Dermis blood vessel endothelial cell (primary cell): ENCODE measurements at regions not wholly inside any gene's neighbourhood (a gene's known extent, or its start where the extent isn't known, plus 50 kb on each side); places are given as distances from the start of the nearest gene placed in this dataset.

Experiments
- DNase-seq: peaks from one replicate; pipeline ENCODE4 v3.0.0; 2010

GRCh38 chr10:65816536-65816935 is 1109.3 kb upstream of the LRRTM3 start:
- DNase-seq: no peak

DNA sequence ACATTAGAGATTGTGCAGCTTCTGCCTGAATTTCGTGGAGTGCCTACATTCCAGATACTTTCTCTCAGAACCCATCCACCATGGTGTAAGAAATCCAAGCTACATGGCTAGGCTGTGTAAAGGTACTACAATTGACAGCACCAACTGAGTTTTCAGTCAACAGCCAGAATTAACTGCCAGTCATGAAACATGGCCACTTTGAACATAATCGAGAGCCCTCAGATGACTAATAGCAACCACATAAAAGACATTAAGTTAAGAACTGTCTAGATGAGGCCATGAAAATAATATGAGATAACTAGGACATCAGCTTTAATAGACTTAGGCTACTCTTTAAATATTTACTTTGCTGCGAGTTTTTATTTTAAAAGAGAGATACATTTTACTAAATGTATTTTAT is 1106.8 kb upstream of the LRRTM3 start:
- no peak for DNase-seq

- DNase-seq: no peak
Measured at GRCh38 chr10:65827359-65827758, 1098.5 kb upstream of the LRRTM3 start.

DNA sequence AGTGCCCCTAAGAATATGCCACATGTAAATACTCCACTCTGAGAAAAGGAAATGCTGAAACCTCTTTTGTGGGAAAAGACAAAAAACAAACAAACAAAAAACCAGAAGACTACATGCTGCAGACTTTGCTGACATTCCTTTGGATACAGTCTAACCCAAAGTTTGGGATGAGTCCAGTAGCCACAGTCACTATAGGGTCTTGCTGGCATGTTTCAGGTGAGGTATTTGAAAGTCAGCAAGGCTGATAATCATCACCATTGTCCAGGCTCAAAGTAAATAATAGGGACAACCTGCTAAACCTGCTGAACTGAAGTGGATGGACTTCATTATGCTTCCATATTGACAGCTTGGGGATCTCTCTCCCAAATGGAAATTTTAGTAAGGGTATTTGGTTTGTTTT is 1087.0 kb upstream of the LRRTM3 start:
- DNase-seq: no peak

DNA sequence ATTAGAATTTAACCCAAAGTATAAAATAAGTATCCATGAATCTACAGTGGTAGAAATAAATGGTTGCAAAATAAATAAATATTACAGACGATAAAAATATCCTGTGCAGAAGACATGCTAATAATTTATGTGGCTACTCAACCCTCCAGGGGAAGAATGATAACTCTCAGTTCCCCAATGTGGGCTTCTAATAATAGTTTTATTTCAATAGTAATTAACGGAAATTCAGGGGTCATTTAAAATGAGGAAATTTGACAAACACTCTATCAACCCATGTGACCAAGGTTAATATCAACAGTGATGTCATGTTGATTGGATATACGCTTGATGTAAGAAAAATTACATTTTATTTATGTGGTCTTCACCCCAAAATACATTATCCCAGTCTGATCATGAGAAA is 1082.6 kb upstream of the LRRTM3 start:
- no peak for DNase-seq

DNA sequence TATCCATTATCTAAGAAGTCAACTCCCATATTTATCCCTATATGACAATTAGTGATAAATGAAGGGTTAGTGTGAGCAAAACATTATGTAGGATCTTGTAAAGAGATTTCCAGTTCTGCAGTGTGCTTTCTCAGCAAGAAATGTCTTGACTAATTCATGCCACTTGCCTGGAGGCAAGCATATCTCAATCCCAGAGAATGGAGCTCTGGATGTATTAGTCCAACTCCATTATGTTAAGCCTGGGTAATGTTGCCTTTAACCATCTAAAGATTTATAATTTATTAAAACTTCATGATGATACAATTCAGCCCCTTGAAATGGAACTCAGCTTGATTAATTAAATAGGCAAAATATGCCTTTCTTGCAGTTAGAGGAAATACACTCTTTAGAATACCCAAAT is 1079.9 kb upstream of the LRRTM3 start:
- no peak for DNase-seq

DNA sequence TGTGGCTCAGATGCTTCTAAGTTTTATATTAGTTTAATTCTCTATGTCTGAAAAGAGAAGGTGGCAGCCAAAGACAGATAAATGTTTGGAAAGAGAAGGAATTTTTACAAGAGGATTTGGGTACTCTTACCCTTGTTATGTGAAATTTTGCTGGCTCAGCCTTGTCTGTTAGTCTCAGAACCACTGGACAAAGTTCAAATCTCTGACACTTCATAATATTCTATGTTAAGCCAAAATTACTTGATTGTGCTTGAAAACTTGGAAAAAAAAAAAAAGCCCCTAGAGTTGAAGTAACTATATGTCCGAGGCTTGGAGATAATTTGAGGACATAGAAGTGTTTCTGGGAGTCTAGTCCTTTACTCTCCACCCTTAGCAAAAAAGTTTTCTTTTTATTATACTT is 1079.3 kb upstream of the LRRTM3 start:
- DNase-seq: no peak

GRCh38 chr10:65846949-65847348 is 1078.9 kb upstream of the LRRTM3 start:
- DNase-seq: no peak

- no peak for DNase-seq
Measured at GRCh38 chr10:65847436-65848230, 1078.2 kb upstream of the LRRTM3 start.

GRCh38 chr10:65858841-65859240 is 1067.0 kb upstream of the LRRTM3 start:
- no peak for DNase-seq

GRCh38 chr10:65861249-65861648 is 1064.6 kb upstream of the LRRTM3 start:
- no peak for DNase-seq
